ENCODE measurements at regions not wholly inside any gene's neighbourhood (a gene's known extent, or its start where the extent isn't known, plus 50 kb on each side); places are given as distances from the start of the nearest gene placed in this dataset.

DNA sequence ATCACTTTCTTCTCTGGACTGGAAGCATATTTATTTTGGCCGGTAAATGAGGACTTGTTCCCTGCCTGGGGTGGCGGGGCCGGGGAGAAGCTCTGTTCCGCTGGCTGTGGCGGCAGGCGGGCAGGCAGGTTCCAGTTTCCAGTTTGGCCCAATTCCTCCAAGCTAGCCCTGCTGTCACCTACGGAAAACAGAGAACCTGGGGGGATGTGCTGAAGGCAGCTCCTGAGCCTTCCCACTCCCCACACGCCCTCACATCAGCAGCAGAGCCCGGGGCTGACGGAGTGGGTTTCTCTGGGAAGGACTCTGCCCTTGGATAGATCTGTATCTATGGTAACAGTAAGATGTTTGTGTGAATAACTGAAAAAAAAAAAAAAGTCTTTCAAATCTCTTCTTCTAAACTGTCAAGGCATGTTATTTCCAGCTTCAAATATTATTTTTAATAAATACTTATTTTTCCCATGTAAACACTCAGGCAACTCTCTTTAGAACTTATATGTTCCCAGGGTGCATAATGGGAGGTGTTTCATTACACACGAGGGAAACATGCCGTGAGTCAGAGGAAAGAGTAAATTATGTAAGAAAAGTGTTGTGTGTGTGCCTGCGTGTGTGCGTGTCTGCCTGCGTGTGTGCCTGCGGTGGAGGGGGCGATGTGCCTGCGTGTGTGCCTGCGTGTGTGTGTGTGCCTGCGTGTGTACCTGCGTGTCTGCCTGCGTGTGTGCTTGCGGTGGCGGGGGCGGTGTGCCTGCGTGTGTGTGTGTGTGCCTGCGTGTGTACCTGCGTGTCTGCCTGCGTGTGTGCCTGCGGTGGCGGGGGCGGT lies 116.1 kb upstream of the ZNF516 start:
- Histone ChIP-seq H4K20me1 (ENCODE audit: insufficient read depth) (no peaks in the 10 kb centered on the region), H3K79me2 (ENCODE audit: insufficient read depth) (no peaks in the 10 kb centered on the region), H3K9ac (peak overlapping the region; percentile 73), H3K9me2 (ENCODE audit: insufficient read depth) (no peaks in the 10 kb centered on the region), H3K36me3 (ENCODE audit: low read depth) (no peaks in the 10 kb centered on the region), H3K4me3 (peak overlapping the region; percentile 64), H3K4me2 (ENCODE audit: unreplicated experiment) (peak overlapping the region; percentile 62), H3K27me3 (replicated peaks; ENCODE audit: insufficient read depth) (no peaks in the 10 kb centered on the region), H3F3A (ENCODE audit: insufficient read depth) (no peaks in the 10 kb centered on the region), H2AFZ (peak overlapping the region; percentile 65), H3K9me3 (ENCODE audit: low read depth) (no peaks in the 10 kb centered on the region), H3K4me1 (ENCODE audit: insufficient read depth) (no peaks in the 10 kb centered on the region), H3K27ac (peak overlapping the region; percentile 37)
- peak; percentile 84 for DNase-seq
- in situ Hi-C loops (cut with MboI): no loop called here
- TF ChIP-seq EZH2 (IDR thresholded peaks at IDR 0.05; ENCODE audit: insufficient read depth, poor library complexity, severe bottlenecking): no peak
- no peak for TF ChIP-seq EZH2phosphoT487 (IDR thresholded peaks at IDR 0.05; ENCODE audit: insufficient read depth, low read depth)
- 45 to 67% methylated on average over 18 to 32 of the region's 32 CpGs for WGBS, 2 experiments (ENCODE audit: low coverage in 1 of 2, low lambda C conversion rate in 2 of 2, missing lambda C conversion rate in 2 of 2)

DNA sequence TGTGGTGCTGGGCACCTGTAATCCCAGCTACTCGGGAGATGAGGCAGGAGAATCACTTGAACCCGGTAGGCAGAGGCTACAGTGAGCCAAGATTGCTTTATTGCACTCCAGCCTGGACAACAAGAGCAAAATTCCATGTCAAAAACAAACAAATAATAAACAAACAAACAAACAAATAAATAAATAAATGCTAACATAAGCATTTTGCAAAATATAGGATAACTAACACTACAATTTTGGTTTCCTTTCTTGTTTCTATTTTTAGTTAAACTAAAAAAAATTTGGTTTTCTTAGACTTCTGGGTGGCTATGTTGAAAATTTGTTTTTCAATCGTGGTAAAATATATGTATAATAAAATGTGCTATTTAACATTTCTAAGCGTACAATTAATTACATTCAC lies 115.0 kb upstream of the ZNF516 start:
- H3K9me3 ChIP-seq (ENCODE audit: low read depth): no peaks in the 10 kb centered on the region
- H3K27ac ChIP-seq: no peak overlapping the region
- no peak overlapping the region for H3K4me3 ChIP-seq
- H3K9ac ChIP-seq: no peak overlapping the region
- H3F3A ChIP-seq (ENCODE audit: insufficient read depth): no peaks in the 10 kb centered on the region
- no peaks in the 10 kb centered on the region for H4K20me1 ChIP-seq (ENCODE audit: insufficient read depth)
- 92 to 94% methylated on average over 4 of the region's 4 CpGs for WGBS, 2 experiments (ENCODE audit: low coverage in 1 of 2, low lambda C conversion rate in 2 of 2, missing lambda C conversion rate in 2 of 2)
- H3K4me1 ChIP-seq (ENCODE audit: insufficient read depth): no peaks in the 10 kb centered on the region
- H3K9me2 ChIP-seq (ENCODE audit: insufficient read depth): peaks cover 8% of the 10 kb centered on the region; the same call in 1 of the 2 replicates
- TF ChIP-seq EZH2 (IDR thresholded peaks at IDR 0.05; ENCODE audit: insufficient read depth, poor library complexity, severe bottlenecking): no peak
- TF ChIP-seq EZH2phosphoT487 (IDR thresholded peaks at IDR 0.05; ENCODE audit: insufficient read depth, low read depth): no peak
- H3K36me3 ChIP-seq (ENCODE audit: low read depth): no peaks in the 10 kb centered on the region
- H3K79me2 ChIP-seq (ENCODE audit: insufficient read depth): no peaks in the 10 kb centered on the region
- H3K27me3 ChIP-seq (replicated peaks; ENCODE audit: insufficient read depth): no peaks in the 10 kb centered on the region
- H3K4me2 ChIP-seq (ENCODE audit: unreplicated experiment): no peak overlapping the region
- H2AFZ ChIP-seq: no peak overlapping the region
- DNase-seq: no peak
- in situ Hi-C loops (cut with MboI): no loop called here

DNA sequence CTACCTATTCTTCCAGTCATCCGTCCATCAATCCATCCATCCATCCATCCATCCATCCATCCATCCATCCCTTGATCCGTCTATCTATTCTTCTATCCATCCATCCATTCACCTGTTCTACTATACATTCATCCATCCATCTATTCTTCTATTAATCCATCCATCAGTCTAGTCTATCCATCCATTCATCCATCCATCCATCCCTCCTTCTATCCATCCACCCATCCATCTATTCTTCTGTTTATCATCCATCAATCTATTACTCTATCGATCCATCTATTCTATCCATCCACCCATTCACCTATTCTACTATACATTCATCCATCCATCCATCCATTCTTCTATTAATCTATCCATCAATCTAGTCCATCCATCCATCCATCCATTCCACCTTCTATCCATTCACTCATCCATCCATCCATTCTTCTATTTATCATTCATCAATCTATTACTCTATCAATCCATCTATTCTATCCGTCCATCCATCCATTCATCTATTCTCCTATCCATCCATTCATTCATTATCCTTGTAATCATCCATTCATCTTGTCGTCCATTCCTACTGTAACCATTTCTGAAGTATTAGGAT lies 110.4 kb upstream of the ZNF516 start:
- H3K9ac ChIP-seq: no peak overlapping the region
- H3K27ac ChIP-seq: no peak overlapping the region
- no peaks in the 10 kb centered on the region for H3K36me3 ChIP-seq (ENCODE audit: low read depth)
- in situ Hi-C loops (cut with MboI): no loop called here
- WGBS, 2 experiments (ENCODE audit: low coverage in 1 of 2, low lambda C conversion rate in 2 of 2, missing lambda C conversion rate in 2 of 2): 82 to 85% methylated on average over 5 of the region's 5 CpGs
- TF ChIP-seq EZH2phosphoT487 (IDR thresholded peaks at IDR 0.05; ENCODE audit: insufficient read depth, low read depth): no peak
- no peak for TF ChIP-seq EZH2 (IDR thresholded peaks at IDR 0.05; ENCODE audit: insufficient read depth, poor library complexity, severe bottlenecking)
- H3F3A ChIP-seq (ENCODE audit: insufficient read depth): peaks cover 7% of the 10 kb centered on the region; the same call in 1 of the 2 replicates
- H3K9me2 ChIP-seq (ENCODE audit: insufficient read depth): peaks cover 8% of the 10 kb centered on the region; the same call in 1 of the 2 replicates
- no peak for DNase-seq
- no peak overlapping the region for H3K4me3 ChIP-seq
- H3K9me3 ChIP-seq (ENCODE audit: low read depth): no peaks in the 10 kb centered on the region
- H3K4me2 ChIP-seq (ENCODE audit: unreplicated experiment): no peak overlapping the region
- H3K4me1 ChIP-seq (ENCODE audit: insufficient read depth): peaks cover 12% of the 10 kb centered on the region; the same call in 1 of the 2 replicates
- H3K79me2 ChIP-seq (ENCODE audit: insufficient read depth): no peaks in the 10 kb centered on the region
- H3K27me3 ChIP-seq (replicated peaks; ENCODE audit: insufficient read depth): no peaks in the 10 kb centered on the region
- H2AFZ ChIP-seq: no peak overlapping the region
- no peaks in the 10 kb centered on the region for H4K20me1 ChIP-seq (ENCODE audit: insufficient read depth)

DNA sequence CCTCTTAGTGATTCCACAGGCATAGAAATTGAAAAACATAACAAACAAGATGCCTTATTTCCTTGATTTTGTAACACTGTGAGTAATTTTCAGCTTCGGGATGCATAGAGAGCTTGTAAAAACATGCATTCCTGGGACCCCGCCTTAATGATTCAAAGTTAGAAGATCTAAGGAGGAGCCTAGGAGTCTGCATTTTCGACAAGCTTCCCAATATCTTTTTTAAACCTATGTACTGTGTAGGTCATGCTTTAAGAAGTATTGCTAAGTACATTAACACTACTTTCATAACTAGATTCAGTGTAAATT lies 109.8 kb upstream of the ZNF516 start:
- Histone ChIP-seq H3F3A (ENCODE audit: insufficient read depth) (peaks cover 7% of the 10 kb centered on the region; the same call in 1 of the 2 replicates), H3K9ac (0 out of 2 replicates have a peak overlapping the region, but pooled peaks have one; percentile 18), H3K27me3 (replicated peaks; ENCODE audit: insufficient read depth) (no peaks in the 10 kb centered on the region), H3K9me3 (ENCODE audit: low read depth) (no peaks in the 10 kb centered on the region), H2AFZ (peak overlapping the region; percentile 51), H3K27ac (peak overlapping the region; percentile 41), H3K79me2 (ENCODE audit: insufficient read depth) (no peaks in the 10 kb centered on the region), H3K4me1 (ENCODE audit: insufficient read depth) (peaks cover 12% of the 10 kb centered on the region; the same call in 1 of the 2 replicates), H3K4me2 (ENCODE audit: unreplicated experiment) (no peak overlapping the region), H3K4me3 (no peak overlapping the region), H3K36me3 (ENCODE audit: low read depth) (no peaks in the 10 kb centered on the region), H3K9me2 (ENCODE audit: insufficient read depth) (peaks cover 8% of the 10 kb centered on the region; the same call in 1 of the 2 replicates), H4K20me1 (ENCODE audit: insufficient read depth) (no peaks in the 10 kb centered on the region)
- in situ Hi-C loops (cut with MboI): no loop called here
- TF ChIP-seq EZH2 (IDR thresholded peaks at IDR 0.05; ENCODE audit: insufficient read depth, poor library complexity, severe bottlenecking): no peak
- TF ChIP-seq EZH2phosphoT487 (IDR thresholded peaks at IDR 0.05; ENCODE audit: insufficient read depth, low read depth): no peak
- WGBS, 2 experiments (ENCODE audit: low coverage in 1 of 2, low lambda C conversion rate in 2 of 2, missing lambda C conversion rate in 2 of 2): 46 to 49% methylated on average over 3 of the region's 3 CpGs
- peak; percentile 70 for DNase-seq
